ENCODE measurements at regions not wholly inside any gene's neighbourhood (a gene's known extent, or its start where the extent isn't known, plus 50 kb on each side); places are given as distances from the start of the nearest gene placed in this dataset.

GRCh38 chr7:10696064-10696463 is 277.6 kb upstream of the PHF14 start:
- ATAC-seq (ENCODE audit: insufficient read depth, low read depth) (no peak), DNase-seq (no peak)
- Histone ChIP-seq H4K20me1 (ENCODE audit: insufficient read depth, low read length) (no peaks in the 10 kb centered on the region), H2AFZ (ENCODE audit: low read depth, low read length) (no peak overlapping the region), H3K4me1 (ENCODE audit: insufficient read depth, low read length) (no peaks in the 10 kb centered on the region), H3K4me3 (ENCODE audit: low read depth in 1 of 2, low read length in 2 of 2) (no peak overlapping the region), H3K27me3 (ENCODE audit: insufficient read depth, low read length, poor library complexity) (no peaks in the 10 kb centered on the region), H3K4me2 (ENCODE audit: insufficient read depth, low read length) (no peak overlapping the region), H3K36me3 (ENCODE audit: insufficient read depth, low read length) (no peaks in the 10 kb centered on the region), H3K9me3 (ENCODE audit: insufficient read depth, low read length, severe bottlenecking) (no peaks in the 10 kb centered on the region), H3K27ac (ENCODE audit: low read length) (no peak overlapping the region), H3K9ac (ENCODE audit: low read depth, low read length) (no peak overlapping the region), H3K79me2 (ENCODE audit: insufficient read depth, low read length) (no peaks in the 10 kb centered on the region)
- TF ChIP-seq CTCF (IDR thresholded peaks at IDR 0.05; ENCODE audit: borderline replicate concordance, extremely low read depth, low read length, poor library complexity, severe bottlenecking) (no peak), EZH2 (IDR thresholded peaks at IDR 0.05; ENCODE audit: borderline replicate concordance, low read depth, low read length, severe bottlenecking) (no peak)

DNA sequence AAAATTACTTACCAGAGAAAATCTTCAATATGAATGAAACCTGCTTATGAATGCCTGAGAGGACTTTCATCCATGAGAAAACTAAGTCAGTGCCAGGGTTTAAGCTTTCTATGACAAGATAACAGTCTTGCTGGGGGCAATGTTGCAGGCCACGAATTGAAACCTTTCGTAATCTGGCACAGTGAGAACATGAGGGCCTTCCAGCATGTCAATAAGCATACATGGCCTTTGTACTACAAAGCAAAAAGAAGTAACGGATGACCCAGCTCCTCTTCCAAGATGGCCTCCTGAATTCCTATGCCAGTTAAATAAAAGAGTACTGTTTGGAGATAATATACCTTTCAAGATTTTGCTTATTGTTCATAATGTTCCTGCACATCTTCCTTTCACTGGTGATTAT is 270.6 kb upstream of the PHF14 start:
- Histone ChIP-seq H3K27me3 (ENCODE audit: insufficient read depth, low read length, poor library complexity) (no peaks in the 10 kb centered on the region), H3K27ac (ENCODE audit: low read length) (no peak overlapping the region), H3K4me1 (ENCODE audit: insufficient read depth, low read length) (no peaks in the 10 kb centered on the region), H3K4me2 (ENCODE audit: insufficient read depth, low read length) (no peak overlapping the region), H4K20me1 (ENCODE audit: insufficient read depth, low read length) (no peaks in the 10 kb centered on the region), H3K36me3 (ENCODE audit: insufficient read depth, low read length) (no peaks in the 10 kb centered on the region), H2AFZ (ENCODE audit: low read depth, low read length) (no peak overlapping the region), H3K79me2 (ENCODE audit: insufficient read depth, low read length) (no peaks in the 10 kb centered on the region), H3K4me3 (ENCODE audit: low read depth in 1 of 2, low read length in 2 of 2) (no peak overlapping the region), H3K9ac (ENCODE audit: low read depth, low read length) (no peak overlapping the region), H3K9me3 (ENCODE audit: insufficient read depth, low read length, severe bottlenecking) (no peaks in the 10 kb centered on the region)
- TF ChIP-seq EZH2 (IDR thresholded peaks at IDR 0.05; ENCODE audit: borderline replicate concordance, low read depth, low read length, severe bottlenecking) (no peak), CTCF (IDR thresholded peaks at IDR 0.05; ENCODE audit: borderline replicate concordance, extremely low read depth, low read length, poor library complexity, severe bottlenecking) (no peak)
- ATAC-seq (ENCODE audit: insufficient read depth, low read depth) (no peak), DNase-seq (no peak)

DNA sequence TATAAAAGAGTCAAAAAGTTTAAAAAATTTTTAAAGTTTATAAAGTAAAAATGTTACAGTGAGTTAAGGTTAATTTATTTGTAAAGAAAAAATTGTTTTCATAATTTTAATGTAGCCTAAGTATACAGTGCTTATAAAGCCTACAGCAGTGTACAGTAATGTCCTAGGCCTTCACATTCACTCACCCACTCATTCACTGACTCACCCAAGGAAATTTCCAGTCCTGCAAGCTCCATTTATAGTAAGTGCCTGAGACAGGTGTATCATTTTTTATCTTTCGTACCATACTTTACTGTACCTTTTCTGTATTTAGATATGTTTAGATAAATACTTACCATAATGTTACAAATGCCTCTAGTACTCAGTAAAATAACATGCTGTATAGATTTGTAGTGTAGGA is 269.7 kb upstream of the PHF14 start:
- Histone ChIP-seq H3K9ac (ENCODE audit: low read depth, low read length) (no peak overlapping the region), H2AFZ (ENCODE audit: low read depth, low read length) (no peak overlapping the region), H3K27ac (ENCODE audit: low read length) (no peak overlapping the region), H4K20me1 (ENCODE audit: insufficient read depth, low read length) (no peaks in the 10 kb centered on the region), H3K79me2 (ENCODE audit: insufficient read depth, low read length) (no peaks in the 10 kb centered on the region), H3K9me3 (ENCODE audit: insufficient read depth, low read length, severe bottlenecking) (no peaks in the 10 kb centered on the region), H3K4me2 (ENCODE audit: insufficient read depth, low read length) (no peak overlapping the region), H3K4me3 (ENCODE audit: low read depth in 1 of 2, low read length in 2 of 2) (no peak overlapping the region), H3K36me3 (ENCODE audit: insufficient read depth, low read length) (no peaks in the 10 kb centered on the region), H3K27me3 (ENCODE audit: insufficient read depth, low read length, poor library complexity) (no peaks in the 10 kb centered on the region), H3K4me1 (ENCODE audit: insufficient read depth, low read length) (no peaks in the 10 kb centered on the region)
- ATAC-seq (ENCODE audit: insufficient read depth, low read depth) (no peak), DNase-seq (no peak)
- TF ChIP-seq CTCF (IDR thresholded peaks at IDR 0.05; ENCODE audit: borderline replicate concordance, extremely low read depth, low read length, poor library complexity, severe bottlenecking), result no peak
- TF ChIP-seq EZH2 (IDR thresholded peaks at IDR 0.05; ENCODE audit: borderline replicate concordance, low read depth, low read length, severe bottlenecking), result no peak

DNA sequence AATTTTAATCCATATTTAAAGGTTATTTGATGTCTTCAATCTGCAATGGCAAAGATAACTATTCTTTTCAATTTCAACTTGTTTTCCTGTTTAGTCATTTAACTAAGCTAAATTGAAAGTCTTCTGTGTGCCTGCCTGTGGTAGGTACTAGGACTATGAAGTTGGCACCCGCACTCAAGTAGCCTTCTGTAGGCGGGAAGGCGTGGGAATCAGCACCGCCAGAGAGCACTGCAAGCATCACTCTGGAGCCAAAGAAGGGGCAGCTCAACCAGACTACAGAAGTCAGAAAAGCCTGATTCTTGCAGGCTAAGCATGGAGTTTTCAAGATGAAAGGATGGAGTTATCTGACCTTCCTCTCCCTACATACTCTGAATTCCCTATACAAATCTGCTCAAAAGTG is 269.0 kb upstream of the PHF14 start:
- no peaks in the 10 kb centered on the region for H4K20me1 ChIP-seq (ENCODE audit: insufficient read depth, low read length)
- H3K4me1 ChIP-seq (ENCODE audit: insufficient read depth, low read length), result no peaks in the 10 kb centered on the region

More for the DNA sequence above, 269.0 kb upstream of the PHF14 start:
- Histone ChIP-seq H3K27ac (ENCODE audit: low read length) (no peak overlapping the region), H3K36me3 (ENCODE audit: insufficient read depth, low read length) (no peaks in the 10 kb centered on the region), H3K79me2 (ENCODE audit: insufficient read depth, low read length) (no peaks in the 10 kb centered on the region), H3K4me3 (ENCODE audit: low read depth in 1 of 2, low read length in 2 of 2) (no peak overlapping the region), H3K4me2 (ENCODE audit: insufficient read depth, low read length) (no peak overlapping the region), H3K9me3 (ENCODE audit: insufficient read depth, low read length, severe bottlenecking) (no peaks in the 10 kb centered on the region), H3K27me3 (ENCODE audit: insufficient read depth, low read length, poor library complexity) (no peaks in the 10 kb centered on the region), H2AFZ (ENCODE audit: low read depth, low read length) (no peak overlapping the region), H3K9ac (ENCODE audit: low read depth, low read length) (no peak overlapping the region)
- TF ChIP-seq CTCF (IDR thresholded peaks at IDR 0.05; ENCODE audit: borderline replicate concordance, extremely low read depth, low read length, poor library complexity, severe bottlenecking) (no peak), EZH2 (IDR thresholded peaks at IDR 0.05; ENCODE audit: borderline replicate concordance, low read depth, low read length, severe bottlenecking) (no peak)
- ATAC-seq (ENCODE audit: insufficient read depth, low read depth), result no peak
- no peak for DNase-seq
